BE2C (cell line): ENCODE measurements at regions not wholly inside any gene's neighbourhood (a gene's known extent, or its start where the extent isn't known, plus 50 kb on each side); places are given as distances from the start of the nearest gene placed in this dataset.

ENCODE experiments used
- DNase-seq: peaks from one replicate; pipeline ENCODE4 v3.0.0-alpha.2; 2020
- H3K27me3 ChIP-seq: fragments of 250-450 bp; sonication (Bioruptor Pico); 2 replicates; pipeline ENCODE4 v1.5.1; 2020; ENCODE audit warnings: mild to moderate bottlenecking
- H3K36me3 ChIP-seq: fragments of 250-450 bp; sonication (Bioruptor Pico); 2 replicates; pipeline ENCODE4 v1.5.1; 2020; ENCODE audit warnings: mild to moderate bottlenecking
- H3K4me1 ChIP-seq: fragments of 250-450 bp; sonication (Bioruptor Pico); 2 replicates; pipeline ENCODE4 v1.5.1; 2020
- H3K4me3 ChIP-seq: 2 replicates; pipeline ENCODE4 v1.5.1; 2011; ENCODE audit warnings: low read depth, low read length
- H3K9me3 ChIP-seq: fragments of 250-450 bp; sonication (Bioruptor Pico); 2 replicates; pipeline ENCODE4 v1.5.1; 2020
- CTCF ChIP-seq: IDR thresholded peaks from 2 replicates; pipeline ENCODE4 v1.5.1; 2012; ENCODE audit warnings: mild to moderate bottlenecking, low read depth, low read length

- Histone ChIP-seq H3K9me3 (no peaks in the 10 kb centered on the region), H3K36me3 (no peaks in the 10 kb centered on the region), H3K4me1 (no peaks in the 10 kb centered on the region), H3K27me3 (no peaks in the 10 kb centered on the region), H3K4me3 (no peak overlapping the region)
- no peak for TF ChIP-seq CTCF
- no peak for DNase-seq
Measured at GRCh38 chr1:208709981-208710380, 465.8 kb upstream of the PLXNA2 start.

GRCh38 chr1:208714323-208714722, 470.1 kb upstream of the PLXNA2 start:
- no peak for TF ChIP-seq CTCF

GRCh38 chr1:208717525-208717924, 473.3 kb upstream of the PLXNA2 start:
- no peak for DNase-seq
- no peak overlapping the region for H3K4me3 ChIP-seq
- H3K36me3 ChIP-seq, result no peaks in the 10 kb centered on the region
- no peaks in the 10 kb centered on the region for H3K27me3 ChIP-seq
- TF ChIP-seq CTCF, result no peak
- no peaks in the 10 kb centered on the region; the same call in 1 of the 2 replicates for H3K4me1 ChIP-seq
- no peaks in the 10 kb centered on the region; the same call in 1 of the 2 replicates for H3K9me3 ChIP-seq

More at GRCh38 chr1:208714323-208714722, 470.1 kb upstream of the PLXNA2 start:
- H3K4me1 ChIP-seq, result no peaks in the 10 kb centered on the region; the same call in 1 of the 2 replicates
- no peaks in the 10 kb centered on the region for H3K36me3 ChIP-seq
- no peak for DNase-seq
- no peaks in the 10 kb centered on the region for H3K9me3 ChIP-seq
- H3K27me3 ChIP-seq, result no peaks in the 10 kb centered on the region
- H3K4me3 ChIP-seq, result no peak overlapping the region

- no peak for TF ChIP-seq CTCF
- Histone ChIP-seq H3K36me3 (no peaks in the 10 kb centered on the region), H3K4me3 (no peak overlapping the region), H3K9me3 (no peaks in the 10 kb centered on the region; the same call in 1 of the 2 replicates), H3K27me3 (no peaks in the 10 kb centered on the region), H3K4me1 (peaks cover 10% of the 10 kb centered on the region; the same call in 1 of the 2 replicates)
- no peak for DNase-seq
Measured at GRCh38 chr1:208722592-208722991, 478.4 kb upstream of the PLXNA2 start.

- no peak for TF ChIP-seq CTCF
- Histone ChIP-seq H3K4me1 (peaks cover 23% of the 10 kb centered on the region), H3K36me3 (no peaks in the 10 kb centered on the region), H3K27me3 (no peaks in the 10 kb centered on the region), H3K4me3 (no peak overlapping the region), H3K9me3 (no peaks in the 10 kb centered on the region; the same call in 1 of the 2 replicates)
- DNase-seq, result no peak
Measured at GRCh38 chr1:208724079-208724478, 479.9 kb upstream of the PLXNA2 start.

GRCh38 chr1:208728815-208729214, 484.6 kb upstream of the PLXNA2 start:
- H3K9me3 ChIP-seq, result no peaks in the 10 kb centered on the region; the same call in 1 of the 2 replicates
- H3K4me3 ChIP-seq, result no peak overlapping the region
- no peaks in the 10 kb centered on the region for H3K27me3 ChIP-seq
- no peaks in the 10 kb centered on the region for H3K36me3 ChIP-seq
- DNase-seq, result peak; percentile 44
- TF ChIP-seq CTCF, result no peak
- peaks cover 44% of the 10 kb centered on the region for H3K4me1 ChIP-seq
